Caco-2 (cell line): ENCODE measurements at regions not wholly inside any gene's neighbourhood (a gene's known extent, or its start where the extent isn't known, plus 50 kb on each side); places are given as distances from the start of the nearest gene placed in this dataset.

Source experiments
- BruUV-seq: library from RNA; stranded (reverse); fragments of 400-500 nt; replicated peaks from 2 replicates; lab custom pipeline; 2021; lab: Mats Ljungman, UMichigan
- CTCF ChIA-PET: fragments of 300-600 bp; sonication (Branson Sonifier 250); formaldehyde crosslinking; loops from one replicate; lab custom pipeline; 2022; ENCODE audit warnings: antibody characterized with exemption; lab: Charles Lee
- POLR2A ChIA-PET: fragments of 300-600 bp; sonication (Branson Sonifier 250); formaldehyde crosslinking; loops from one replicate; lab custom pipeline; 2022; ENCODE audit warnings: antibody characterized with exemption; lab: Charles Lee
- DNase-seq, 2 experiments: peaks; one replicate each; pipeline versions ENCODE4 v3.0.0 to v3.0.0-alpha.2; 2020 to 2022
- H3K27me3 ChIP-seq: replicated peaks from 2 replicates; pipeline ENCODE4 v1.6.0; 2011; ENCODE audit warnings: low read length; ENCODE audit not compliant: control insufficient read depth, insufficient read depth
- H3K36me3 ChIP-seq: 2 replicates; pipeline ENCODE4 v1.5.1; 2011; ENCODE audit warnings: low read length; ENCODE audit not compliant: control insufficient read depth, insufficient read depth
- H3K4me1 ChIP-seq: fragments of 250-450 bp; sonication (Bioruptor Pico); 2 replicates; pipeline ENCODE4 v1.5.1; 2020; ENCODE audit warnings: mild to moderate bottlenecking
- H3K4me3 ChIP-seq: 2 replicates; pipeline ENCODE4 v1.5.1; 2011; ENCODE audit warnings: low read depth, mild to moderate bottlenecking, control low read depth, low read length
- H3K9me3 ChIP-seq: fragments of 250-450 bp; sonication (Bioruptor Pico); 2 replicates; pipeline ENCODE4 v1.5.1; 2020; ENCODE audit warnings: mild to moderate bottlenecking, moderate library complexity
- H3K27ac Mint-ChIP-seq: one replicate; pipeline ENCODE4 v1.8.0; 2022; ENCODE audit warnings: mixed read lengths; ENCODE audit not compliant: unreplicated experiment
- H3K27me3 Mint-ChIP-seq: one replicate; pipeline ENCODE4 v1.8.0; 2022; ENCODE audit warnings: mixed read lengths; ENCODE audit not compliant: insufficient read depth, unreplicated experiment
- H3K36me3 Mint-ChIP-seq: one replicate; pipeline ENCODE4 v1.8.0; 2022; ENCODE audit warnings: mild to moderate bottlenecking, mixed read lengths; ENCODE audit not compliant: insufficient read depth, unreplicated experiment
- H3K4me1 Mint-ChIP-seq: one replicate; pipeline ENCODE4 v1.8.0; 2022; ENCODE audit warnings: low read depth, mixed read lengths; ENCODE audit not compliant: unreplicated experiment
- H3K4me3 Mint-ChIP-seq: one replicate; pipeline ENCODE4 v1.8.0; 2022; ENCODE audit warnings: mild to moderate bottlenecking, moderate library complexity, mixed read lengths; ENCODE audit not compliant: unreplicated experiment
- H3K9me3 Mint-ChIP-seq: one replicate; pipeline ENCODE4 v1.8.0; 2022; ENCODE audit warnings: mixed read lengths; ENCODE audit not compliant: unreplicated experiment
- CTCF ChIP-seq, 2 experiments: fragments of 200-600 bp in 1 of 2; IDR thresholded peaks; 1 replicate in 1 of 2; 2 replicates in 1 of 2; pipeline versions ENCODE4 v1.5.1 to v1.8.0; 2011 to 2022; ENCODE audit warnings: antibody characterized with exemption in 1 of 2, control low read depth in 1 of 2, inconsistent platforms in 1 of 2, low read depth in 1 of 2, low read length in 1 of 2, mild to moderate bottlenecking in 1 of 2, moderate library complexity in 1 of 2; ENCODE audit not compliant: insufficient read depth in 1 of 2, severe bottlenecking in 1 of 2, unreplicated experiment in 1 of 2
- intact Hi-C: fragments of 100-400 bp; cut with micrococcal nuclease; formaldehyde crosslinking; loops from one replicate; pipeline ENCODE4 v1.10.0; 2022; ENCODE audit not compliant: unreplicated experiment

DNA sequence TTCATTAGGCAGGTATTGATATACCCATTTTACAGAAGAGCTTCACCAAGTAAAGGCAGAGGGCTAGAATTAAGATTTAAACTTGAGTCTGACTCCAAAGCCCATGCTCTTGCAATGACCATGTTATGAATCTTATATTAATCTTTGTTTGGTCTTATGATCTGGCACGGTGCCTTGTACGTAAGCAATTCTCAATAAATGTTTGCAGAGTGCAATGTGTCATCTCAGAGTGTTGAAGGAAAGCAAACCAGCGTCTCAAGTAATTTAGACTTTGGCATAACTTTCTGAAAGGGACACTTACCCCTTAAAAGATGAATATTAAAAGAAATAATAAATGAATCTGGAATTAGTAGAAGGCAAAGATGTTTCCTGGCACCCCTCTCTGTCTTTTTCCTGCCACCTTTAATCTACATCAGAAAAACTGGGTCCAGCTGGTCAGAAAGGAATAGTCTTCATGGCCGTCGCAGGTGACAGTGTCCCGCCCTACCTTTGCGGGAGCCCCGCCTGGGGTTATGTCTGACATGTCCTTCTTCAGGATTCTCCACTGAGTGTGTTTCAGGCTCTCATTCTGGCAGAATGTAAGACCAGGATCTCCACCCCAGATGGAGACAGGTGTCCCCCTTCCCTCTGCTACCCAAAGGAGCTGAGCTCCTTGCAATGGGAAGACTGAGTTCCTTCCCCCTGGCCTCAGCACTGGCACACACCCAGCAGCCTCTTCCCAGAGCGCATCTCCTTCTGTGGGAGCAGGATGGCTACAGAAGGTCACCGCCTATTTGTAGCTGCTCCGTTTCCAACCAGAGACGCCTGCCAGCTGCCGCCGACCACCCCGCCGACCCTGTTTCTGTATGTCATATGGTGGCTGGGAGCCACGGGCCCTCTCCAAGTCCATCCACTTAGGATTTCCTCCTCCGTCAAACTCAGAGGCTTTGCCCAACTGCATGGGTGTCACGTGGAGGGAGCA is 266.3 kb upstream of the ECI2 start:
- Mint-ChIP-seq H3K27me3 (peaks cover 1% of the 10 kb centered on the region), H3K4me1 (no peaks in the 10 kb centered on the region), H3K36me3 (no peaks in the 10 kb centered on the region), H3K27ac (no peak overlapping the region), H3K9me3 (peaks cover 4% of the 10 kb centered on the region), H3K4me3 (no peak overlapping the region)
- Histone ChIP-seq H3K4me1 (no peaks in the 10 kb centered on the region), H3K27me3 (no peaks in the 10 kb centered on the region), H3K4me3 (no peak overlapping the region), H3K36me3 (no peaks in the 10 kb centered on the region), H3K9me3 (no peaks in the 10 kb centered on the region)
- ChIA-PET POLR2A (no interaction called here), CTCF (no interaction called here)
- intact Hi-C loops = no loop called here
- no TSS peak for BruUV-seq
- no peak for TF ChIP-seq CTCF (IDR thresholded peaks at IDR 0.05; ENCODE audit: insufficient read depth in 1 of 2, low read depth in 1 of 2, low read length in 1 of 2, severe bottlenecking in 1 of 2, unreplicated experiment in 1 of 2)
- DNase-seq = no peak

- CTCF ChIA-PET = no interaction called here
These were observed 264.3 kb upstream of the ECI2 start for GRCh38 chr6:4399656-4400055.

GRCh38 chr6:4398791-4399190 is 263.4 kb upstream of the ECI2 start:
- Mint-ChIP-seq H3K36me3 (no peaks in the 10 kb centered on the region), H3K4me1 (no peaks in the 10 kb centered on the region), H3K4me3 (no peak overlapping the region), H3K9me3 (no peaks in the 10 kb centered on the region), H3K27me3 (no peaks in the 10 kb centered on the region), H3K27ac (no peak overlapping the region)
- ChIA-PET POLR2A (no interaction called here), CTCF (no interaction called here)
- Histone ChIP-seq H3K4me3 (no peak overlapping the region), H3K4me1 (peaks cover 6% of the 10 kb centered on the region), H3K9me3 (no peaks in the 10 kb centered on the region), H3K36me3 (no peaks in the 10 kb centered on the region), H3K27me3 (no peaks in the 10 kb centered on the region)
- no peak for DNase-seq
- TF ChIP-seq CTCF (IDR thresholded peaks at IDR 0.05; ENCODE audit: insufficient read depth in 1 of 2, low read depth in 1 of 2, low read length in 1 of 2, severe bottlenecking in 1 of 2, unreplicated experiment in 1 of 2) = no peak
- BruUV-seq = no TSS peak
- intact Hi-C loops = no loop called here

More at GRCh38 chr6:4399656-4400055, 264.3 kb upstream of the ECI2 start:
- H3K4me3 Mint-ChIP-seq = no peak overlapping the region
- Histone ChIP-seq H3K9me3 (no peaks in the 10 kb centered on the region), H3K36me3 (no peaks in the 10 kb centered on the region), H3K4me1 (peaks cover 3% of the 10 kb centered on the region), H3K4me3 (no peak overlapping the region), H3K27me3 (no peaks in the 10 kb centered on the region)
- no peak for TF ChIP-seq CTCF (IDR thresholded peaks at IDR 0.05; ENCODE audit: insufficient read depth in 1 of 2, low read depth in 1 of 2, low read length in 1 of 2, severe bottlenecking in 1 of 2, unreplicated experiment in 1 of 2)
- no peaks in the 10 kb centered on the region for H3K36me3 Mint-ChIP-seq
- no peaks in the 10 kb centered on the region for H3K9me3 Mint-ChIP-seq
- intact Hi-C loops = no loop called here
- DNase-seq = no peak
- H3K27me3 Mint-ChIP-seq = no peaks in the 10 kb centered on the region
- POLR2A ChIA-PET = no interaction called here
- no TSS peak for BruUV-seq
- no peaks in the 10 kb centered on the region for H3K4me1 Mint-ChIP-seq
- H3K27ac Mint-ChIP-seq = no peak overlapping the region
